ENCODE measurements at regions not wholly inside any gene's neighbourhood (a gene's known extent, or its start where the extent isn't known, plus 50 kb on each side); places are given as distances from the start of the nearest gene placed in this dataset.
"Not testable (repeated sequence)": the region's sequence is repeated elsewhere in the genome, so short reads cannot be mapped to it uniquely, and the experiment has no call there.

GRCh38 chr14:44616204-44616603 is 109.1 kb upstream of the FSCB start:
- no peak for DNase-seq (ENCODE audit: low read depth in 2 of 2)

- no peak for DNase-seq (ENCODE audit: low read depth in 2 of 2)
Measured at GRCh38 chr14:44613061-44613712, 106.1 kb upstream of the FSCB start.

GRCh38 chr14:44612002-44612401 is 104.9 kb upstream of the FSCB start:
- no peak for DNase-seq (ENCODE audit: low read depth in 2 of 2)

- DNase-seq (ENCODE audit: low read depth in 2 of 2), result no peak
Measured at GRCh38 chr14:44609876-44610510, 102.9 kb upstream of the FSCB start.

GRCh38 chr14:44609201-44609600 is 102.1 kb upstream of the FSCB start:
- no peak for DNase-seq (ENCODE audit: low read depth in 2 of 2)

- DNase-seq (ENCODE audit: low read depth in 2 of 2), result no peak
Measured at GRCh38 chr14:44607701-44608100, 100.6 kb upstream of the FSCB start.

GRCh38 chr14:44606576-44606975 is 99.5 kb upstream of the FSCB start:
- no peak for DNase-seq (ENCODE audit: low read depth in 2 of 2)

GRCh38 chr14:44601266-44601665 is 94.2 kb upstream of the FSCB start:
- DNase-seq (ENCODE audit: low read depth in 2 of 2), result not testable (repeated sequence)

GRCh38 chr14:44589180-44589579 is 82.1 kb upstream of the FSCB start:
- DNase-seq (ENCODE audit: low read depth in 2 of 2), result no peak

- DNase-seq (ENCODE audit: low read depth in 2 of 2), result no peak
Measured at GRCh38 chr14:44586910-44587309, 79.8 kb upstream of the FSCB start.

- no peak for DNase-seq (ENCODE audit: low read depth in 2 of 2)
Measured at GRCh38 chr14:44576356-44576755, 69.3 kb upstream of the FSCB start.

- no peak for DNase-seq (ENCODE audit: low read depth in 2 of 2)
Measured at GRCh38 chr14:44567997-44568396, 60.9 kb upstream of the FSCB start.

- DNase-seq (ENCODE audit: low read depth in 2 of 2), result no peak
Measured at GRCh38 chr14:44565968-44566367, 58.9 kb upstream of the FSCB start.

- DNase-seq (ENCODE audit: low read depth in 2 of 2), result no peak
Measured at GRCh38 chr14:44564908-44565307, 57.8 kb upstream of the FSCB start.
